ENCODE measurements at regions not wholly inside any gene's neighbourhood (a gene's known extent, or its start where the extent isn't known, plus 50 kb on each side); places are given as distances from the start of the nearest gene placed in this dataset.

DNA sequence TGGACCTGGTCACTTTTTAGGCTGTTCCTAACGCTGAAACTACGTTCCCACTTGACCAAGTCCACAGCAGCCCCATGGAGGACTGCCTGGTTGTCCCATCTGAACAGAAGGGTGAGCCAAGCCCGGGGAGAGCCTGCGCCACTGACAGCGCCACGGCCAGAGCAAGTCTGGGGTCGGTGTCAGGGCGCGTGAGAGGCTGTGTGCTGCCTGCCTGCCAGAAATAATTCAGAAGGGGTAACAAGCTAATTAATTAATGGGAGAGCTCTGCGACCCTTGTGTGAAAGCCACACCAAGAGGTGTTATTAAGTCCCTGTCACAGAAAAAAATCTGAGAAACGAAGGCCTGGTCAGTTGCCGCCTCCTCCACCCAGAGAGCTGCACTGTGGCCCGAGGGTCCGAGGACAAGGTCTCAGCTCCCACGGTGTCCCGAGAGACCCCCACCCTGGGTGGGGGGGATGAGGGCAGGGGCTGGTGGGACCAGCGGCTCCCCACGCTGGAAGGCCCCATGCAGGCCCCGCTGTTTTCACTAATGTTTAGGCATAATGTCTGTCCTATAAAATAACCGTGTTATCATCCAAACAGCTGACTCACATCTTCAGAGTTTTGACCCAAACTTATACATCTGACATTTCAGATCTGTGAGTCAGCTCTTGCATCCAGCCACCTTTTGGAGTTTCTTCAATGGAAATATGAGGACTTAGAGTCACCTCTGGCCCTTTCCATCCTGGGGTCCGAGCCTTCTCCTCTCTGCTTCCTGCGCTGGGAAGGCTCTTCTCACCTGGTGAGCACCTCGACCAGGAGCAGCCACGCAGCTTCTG is 58.5 kb downstream of the DLL1 start:
- DNase-seq (ENCODE audit: low read depth): no peak

GRCh38 chr6:170231293-170232185 is 59.3 kb downstream of the DLL1 start:
- no peak for DNase-seq (ENCODE audit: low read depth)

- DNase-seq (ENCODE audit: low read depth): no peak
These were observed 60.2 kb downstream of the DLL1 start for GRCh38 chr6:170230520-170231292.

DNA sequence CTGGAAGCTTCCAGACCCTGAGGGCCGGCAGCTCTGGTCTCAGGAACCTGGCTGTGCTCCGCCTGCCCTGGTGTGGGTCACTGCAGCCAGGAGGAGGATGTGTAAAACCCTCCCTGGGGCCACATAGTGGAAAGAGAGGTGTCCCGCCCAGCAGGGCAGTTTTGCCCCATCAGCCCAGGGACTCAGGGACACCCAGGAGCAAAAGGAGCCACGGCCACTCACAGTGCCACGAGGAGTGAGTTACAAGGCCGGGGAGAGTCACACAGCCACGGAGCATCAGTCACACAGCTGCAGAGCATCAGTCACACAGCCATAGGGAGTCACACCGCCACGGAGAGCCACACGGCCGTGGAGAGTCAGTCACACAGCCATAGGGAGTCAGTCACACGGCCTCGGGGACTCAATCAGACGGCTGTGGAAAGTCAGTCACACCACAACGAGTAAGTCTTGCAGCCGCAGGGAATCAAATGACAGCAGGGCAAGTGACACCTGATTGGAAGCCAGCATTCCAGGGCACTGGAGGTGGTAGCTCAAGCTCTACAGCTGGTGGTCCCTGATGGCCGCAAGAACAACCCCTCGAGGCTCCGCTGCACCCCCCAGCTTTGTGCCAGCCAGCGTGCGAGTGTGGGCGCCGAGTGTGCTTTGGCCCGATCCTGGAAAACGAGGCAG is 60.9 kb downstream of the DLL1 start:
- no peak for DNase-seq (ENCODE audit: low read depth)

DNA sequence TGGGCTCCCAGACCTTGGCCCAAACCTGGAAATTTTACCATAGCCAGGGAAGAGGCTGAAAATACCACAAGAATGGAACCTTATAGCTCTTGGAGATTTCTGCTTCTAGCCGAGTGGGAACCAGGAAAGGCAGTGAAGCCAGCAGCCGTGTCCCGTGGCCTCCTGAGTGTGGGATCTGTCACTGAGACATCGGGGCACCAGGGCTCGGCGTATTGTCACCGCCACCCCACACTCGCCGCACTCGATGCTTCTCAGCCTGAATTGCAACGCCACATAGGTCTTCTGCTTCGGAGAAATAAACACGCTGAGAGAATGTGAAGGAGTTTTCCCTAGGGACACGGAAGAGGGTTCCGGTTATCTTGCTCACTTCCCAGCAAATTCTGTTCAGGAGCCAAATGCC is 61.5 kb downstream of the DLL1 start:
- DNase-seq (ENCODE audit: low read depth): no peak

DNA sequence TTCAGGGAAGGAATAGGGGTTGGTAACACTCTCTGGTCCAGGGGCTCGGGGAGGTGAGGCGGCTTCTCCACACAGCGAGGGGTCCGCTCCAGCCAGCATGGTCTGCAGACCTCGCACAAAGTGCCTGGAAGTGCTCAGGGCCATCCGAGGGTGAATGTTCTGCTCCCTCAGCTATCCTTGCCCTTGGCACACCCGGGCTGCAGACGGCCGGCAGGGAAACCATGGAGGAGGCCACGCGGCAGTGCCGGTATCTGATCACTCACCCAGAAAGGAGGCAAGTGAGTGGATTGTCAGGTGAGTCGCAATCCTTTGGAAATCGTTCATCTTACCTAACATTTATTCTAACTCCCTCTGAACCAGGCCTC is 62.0 kb downstream of the DLL1 start:
- no peak for DNase-seq (ENCODE audit: low read depth)

DNA sequence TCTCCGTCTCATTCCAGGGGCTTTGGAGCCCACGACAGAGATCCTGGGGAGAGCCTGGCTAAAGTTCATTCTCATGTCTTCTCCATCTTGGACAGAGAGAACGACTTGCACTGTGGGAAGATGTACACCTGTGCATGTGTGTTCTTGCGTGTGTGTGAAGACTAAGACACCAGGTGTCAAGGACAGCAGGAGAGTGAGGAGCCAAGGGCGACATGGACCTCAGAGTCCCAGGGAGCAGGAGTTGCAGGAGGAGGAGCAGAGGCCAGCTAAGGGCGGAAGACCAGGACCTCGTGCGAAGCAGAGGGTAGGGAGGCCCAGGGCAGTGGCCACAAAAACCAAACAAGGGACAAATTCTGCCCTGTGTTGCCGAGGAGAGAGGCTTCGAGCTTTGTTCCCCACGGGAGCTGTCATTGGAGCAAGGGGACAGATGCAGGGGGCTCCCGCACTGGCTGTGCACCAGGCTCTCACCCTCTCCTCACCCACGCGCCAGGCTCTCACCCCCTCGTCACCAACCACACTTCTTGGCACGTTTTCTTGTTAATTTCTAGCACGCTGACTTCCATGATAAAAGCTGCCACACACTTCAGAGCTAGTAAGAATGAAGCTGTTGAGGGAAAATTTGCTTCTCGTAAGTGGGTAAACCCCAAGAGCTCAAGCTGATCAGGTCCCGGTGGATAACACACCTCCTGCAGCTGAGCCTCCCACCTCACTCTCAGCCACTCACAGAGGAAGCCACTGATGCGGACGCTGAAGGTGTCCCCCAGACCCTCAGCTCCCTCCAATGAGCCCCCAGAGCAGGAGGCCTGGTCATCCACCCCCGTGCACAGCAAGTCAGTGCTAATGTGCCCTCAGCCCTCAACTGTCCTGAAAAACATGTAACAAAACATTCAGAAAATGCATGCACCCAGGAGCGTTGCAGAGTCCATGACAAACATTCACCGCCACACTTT is 62.6 kb downstream of the DLL1 start:
- no peak for DNase-seq (ENCODE audit: low read depth)

GRCh38 chr6:170227521-170227983 is 63.3 kb downstream of the DLL1 start:
- no peak for DNase-seq (ENCODE audit: low read depth)

DNA sequence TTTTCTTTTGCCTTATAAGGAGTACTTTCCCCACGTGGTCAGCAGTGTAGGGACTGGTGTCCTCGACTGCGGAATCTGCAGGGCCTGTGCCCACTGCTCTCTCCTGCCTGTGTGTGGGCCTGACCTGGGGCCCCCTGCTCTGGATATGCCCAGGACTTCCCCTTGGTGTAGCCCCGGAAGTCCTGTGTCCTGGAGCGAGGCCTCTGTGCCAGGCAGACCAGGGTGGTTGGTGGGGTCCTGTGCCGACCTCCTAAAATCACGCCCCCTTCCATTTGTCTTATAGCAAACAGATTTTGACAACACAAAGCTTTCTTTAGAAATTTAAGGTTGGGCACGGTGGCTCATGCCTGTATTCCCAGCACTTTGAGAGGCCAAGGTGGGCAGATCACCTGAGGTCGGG is 64.2 kb downstream of the DLL1 start:
- no peak for DNase-seq (ENCODE audit: low read depth)

GRCh38 chr6:170225852-170226417 is 64.9 kb downstream of the DLL1 start:
- no peak for DNase-seq (ENCODE audit: low read depth)

DNA sequence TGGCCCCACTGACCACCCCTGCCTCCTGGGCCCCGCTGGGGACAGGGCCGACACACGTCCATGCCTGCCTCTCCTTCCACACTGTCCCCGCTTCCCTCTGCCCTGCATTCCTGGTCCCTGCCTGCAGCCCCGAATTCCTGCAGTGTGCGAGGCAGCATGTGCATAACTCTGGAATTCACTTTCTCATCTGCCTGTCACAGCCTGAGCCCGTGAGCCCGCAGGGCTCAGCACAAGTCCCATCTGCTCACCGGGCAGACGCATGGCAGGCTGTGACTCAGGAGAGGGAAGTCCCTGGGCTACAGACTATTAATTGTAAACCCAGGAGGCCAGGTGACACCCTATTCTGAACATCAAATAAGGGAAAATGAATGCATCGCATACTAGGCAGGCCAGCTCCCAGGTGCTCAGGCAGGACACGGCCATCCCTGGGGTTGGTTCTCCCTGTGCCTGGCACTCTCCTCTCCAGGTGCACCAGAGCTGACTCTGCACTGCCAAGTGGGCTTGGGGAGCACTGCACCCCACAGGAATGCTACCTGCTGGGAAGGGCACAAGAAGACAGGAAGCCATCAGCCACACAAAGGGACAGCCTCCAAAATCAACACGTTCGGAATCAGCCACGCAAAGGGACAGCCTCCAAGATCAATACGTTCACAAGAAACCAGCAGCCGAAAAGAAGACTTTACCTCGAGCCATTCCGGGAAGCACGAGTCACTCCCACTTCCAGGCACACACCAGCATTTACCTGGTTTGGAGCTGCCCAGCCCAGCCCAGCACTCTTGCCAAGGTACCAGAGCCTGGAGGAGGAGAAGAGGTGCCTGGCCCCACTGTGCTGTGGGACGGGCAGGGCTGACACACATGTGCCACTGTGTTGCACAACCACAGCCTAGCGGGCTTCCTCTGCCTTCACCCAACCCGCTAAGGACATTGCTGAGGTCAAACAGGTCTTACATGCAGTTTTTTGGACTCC is 65.9 kb downstream of the DLL1 start:
- no peak for DNase-seq (ENCODE audit: low read depth)

DNA sequence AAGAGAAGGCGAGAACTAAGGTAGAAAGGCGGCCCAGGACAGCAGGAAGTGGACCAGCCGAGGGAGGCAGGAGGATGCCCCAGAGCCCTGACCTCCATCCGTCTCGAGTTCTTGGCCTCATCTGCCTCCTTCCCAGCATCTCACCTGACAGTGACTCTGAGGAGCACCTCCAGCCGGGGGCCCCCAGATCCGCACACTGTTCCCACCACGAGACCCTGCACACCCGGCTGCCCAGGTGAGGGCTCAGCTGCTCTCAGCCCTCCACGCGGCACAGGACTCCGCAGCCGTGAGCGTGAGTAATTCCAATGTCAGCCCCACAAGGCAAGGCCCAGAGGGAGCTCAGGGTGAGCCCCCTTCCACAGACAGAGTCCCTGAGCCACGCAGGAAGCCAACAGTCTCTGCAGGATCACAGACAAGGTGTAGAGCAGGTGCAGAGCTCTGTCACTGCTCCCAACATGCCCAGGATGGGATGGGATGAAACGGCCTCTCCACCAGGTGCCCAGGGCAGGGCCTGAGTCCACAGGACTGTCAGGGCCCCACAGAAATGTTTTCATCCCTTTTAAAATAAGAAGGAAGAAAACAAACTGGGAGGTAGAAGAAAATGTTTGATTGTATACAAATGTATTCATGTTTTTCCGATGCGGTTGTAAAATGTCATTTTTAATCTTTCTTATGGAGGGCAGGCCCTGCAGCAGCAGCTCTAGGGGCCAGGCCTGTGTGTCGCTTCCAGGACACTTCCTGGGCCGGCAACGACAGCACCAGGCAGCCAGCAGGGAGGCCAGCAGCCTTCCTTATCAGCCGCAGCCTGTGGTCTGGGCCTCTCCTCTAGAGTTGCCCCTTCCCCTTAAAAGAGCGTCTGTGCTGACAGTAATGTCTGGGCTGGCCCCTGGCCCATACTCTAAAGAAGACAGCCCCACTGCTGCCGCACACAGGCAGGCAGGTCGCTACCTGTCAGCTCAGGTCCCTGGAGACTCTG is 66.9 kb downstream of the DLL1 start:
- DNase-seq (ENCODE audit: low read depth): no peak

DNA sequence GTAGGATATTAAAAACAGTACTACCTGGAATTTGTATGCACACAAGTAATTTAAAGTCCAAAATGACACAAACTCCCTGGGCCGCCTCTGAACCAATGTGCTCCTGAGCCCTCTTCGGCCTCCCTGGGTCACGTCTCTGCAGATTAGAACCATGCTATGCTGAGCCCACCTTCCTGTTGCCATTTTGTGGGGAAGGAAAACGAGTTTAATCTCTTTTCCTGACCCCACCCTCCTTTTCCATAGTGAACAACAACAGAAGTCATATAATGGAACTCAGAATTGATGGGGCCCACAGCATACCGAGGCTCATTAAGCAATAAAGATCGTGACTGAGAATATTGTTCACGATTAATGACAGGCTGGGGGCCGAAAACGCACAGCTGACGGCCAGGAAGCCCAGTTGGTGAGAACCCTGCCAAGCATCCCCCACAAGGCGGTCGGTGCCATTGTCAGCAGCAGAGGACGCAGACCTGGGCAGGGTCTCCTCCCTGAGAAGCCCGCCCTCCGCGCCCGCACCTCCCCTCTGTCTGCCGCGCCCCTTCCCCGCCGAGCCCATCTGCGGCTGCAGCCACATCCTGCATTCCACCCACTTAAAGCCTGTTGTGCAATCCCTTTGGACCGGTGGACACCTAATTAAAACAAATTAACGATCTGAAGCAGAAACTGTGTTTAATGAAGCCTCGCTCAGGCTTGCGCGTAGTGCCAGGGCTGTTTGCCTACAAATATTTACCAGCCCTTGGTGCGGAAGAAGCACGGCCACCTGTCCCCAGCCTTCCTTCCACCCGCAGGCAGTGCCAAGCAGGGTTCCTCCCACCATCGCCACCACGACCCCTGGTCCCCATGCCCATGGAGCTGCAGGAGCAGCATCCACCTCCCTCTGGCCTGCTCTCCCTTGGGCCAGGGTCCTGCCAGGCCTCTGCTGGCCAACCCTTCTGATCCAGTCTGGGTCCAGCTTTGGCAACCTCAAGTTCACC is 68.1 kb downstream of the DLL1 start:
- no peak for DNase-seq (ENCODE audit: low read depth)

- DNase-seq (ENCODE audit: low read depth): no peak
These were observed 69.0 kb downstream of the DLL1 start for GRCh38 chr6:170221753-170222400.

- no peak for DNase-seq (ENCODE audit: low read depth)
These were observed 69.7 kb downstream of the DLL1 start for GRCh38 chr6:170221052-170221752.

All from T follicular helper cell (primary cell).